K562 (cell line): ENCODE measurements at regions not wholly inside any gene's neighbourhood (a gene's known extent, or its start where the extent isn't known, plus 50 kb on each side); places are given as distances from the start of the nearest gene placed in this dataset.

ENCODE experiments used
- ATAC-seq: fragments of 200-7000 bp; cut with Tn5 transposase; 3 replicates; pipeline ENCODE4 v1.9.1; 2020; ENCODE audit warnings: moderate library complexity
- BruUV-seq: library from RNA; stranded (reverse); fragments of 400-500 nt; replicated peaks from 2 replicates; lab custom pipeline; 2021; lab: Mats Ljungman, UMichigan
- CTCF ChIA-PET: fragments of 300-600 bp; formaldehyde crosslinking; extraction: SDS; loops from one replicate; lab custom pipeline; 2021; ENCODE audit warnings: low intra/inter-chr PET ratio; lab: Yijun Ruan, JAX
- POLR2A ChIA-PET: fragments of 300-600, 350-650 bp; sonication (Branson Sonifier 250); formaldehyde crosslinking; extraction: SDS; loops from one replicate; lab custom pipeline; 2021; ENCODE audit warnings: antibody characterized with exemption, inconsistent platforms; lab: Yijun Ruan, JAX
- DNase-seq, 4 experiments: peaks; one replicate each; pipeline versions ENCODE4 v3.0.0 to v3.0.0-alpha.2; 2011 to 2018; ENCODE audit warnings: low spot score in 3 of 4, mixed read lengths in 3 of 4; ENCODE audit errors: extremely low read depth in 1 of 4
- FAIRE-seq: peaks from 2 replicates; lab custom pipeline; 2011; peaks lifted over from hg19 to GRCh38; lab: Jason Lieb, UNC
- H2AFZ ChIP-seq: 2 replicates; pipeline ENCODE4 v1.6.0; 2011; ENCODE audit warnings: low read depth, low read length, control low read depth, inconsistent platforms
- H3K27ac ChIP-seq: fragments of 200-600 bp; 3 replicates; pipeline ENCODE4 v1.8.0; 2011; ENCODE audit warnings: low read depth, mild to moderate bottlenecking, control low read depth, inconsistent platforms, low read length, moderate library complexity, mixed read lengths; ENCODE audit errors: extremely low read depth
- H3K27me3 ChIP-seq, 2 experiments: fragments of 300-600 bp in 1 of 2; 2 replicates in 1 of 2; 3 replicates in 1 of 2; pipeline versions ENCODE4 v1.6.0 to v1.8.0; 2011; ENCODE audit warnings: inconsistent platforms in 2 of 2, low read length in 2 of 2, mild to moderate bottlenecking in 1 of 2, mixed read lengths in 1 of 2, moderate library complexity in 1 of 2; ENCODE audit not compliant: control insufficient read depth in 2 of 2, insufficient read depth in 2 of 2
- H3K36me3 ChIP-seq: fragments of 300-600 bp; 3 replicates; pipeline ENCODE4 v1.8.0; 2011; ENCODE audit warnings: mild to moderate bottlenecking, low read length, inconsistent platforms; ENCODE audit not compliant: control insufficient read depth, insufficient read depth
- H3K4me1 ChIP-seq, 2 experiments: fragments of 200-600 bp in 1 of 2; replicated peaks in 1 of 2; 2 replicates in 1 of 2; 3 replicates in 1 of 2; pipeline versions ENCODE4 v1.5.1 to v1.8.0; 2011; ENCODE audit warnings: inconsistent platforms in 2 of 2, low read length in 2 of 2, mild to moderate bottlenecking in 1 of 2, mixed read lengths in 1 of 2, moderate library complexity in 1 of 2; ENCODE audit not compliant: control insufficient read depth in 2 of 2, insufficient read depth in 2 of 2
- H3K4me2 ChIP-seq: 2 replicates; pipeline ENCODE4 v1.6.1; 2011; ENCODE audit warnings: low read length, control low read depth, inconsistent platforms, mixed read lengths; ENCODE audit not compliant: insufficient read depth
- H3K4me3 ChIP-seq: fragments of 200-600 bp; sonication (generic), shearing (Covaris generic); 2 replicates; pipeline ENCODE4 v1.5.1; 2016; ENCODE audit warnings: control low read depth, inconsistent platforms
- H3K79me2 ChIP-seq: fragments of 200-600 bp; 3 replicates; pipeline ENCODE4 v1.8.0; 2011; ENCODE audit warnings: low read length, inconsistent platforms; ENCODE audit not compliant: control insufficient read depth, insufficient read depth
- H3K9ac ChIP-seq, 2 experiments: 2 replicates each; pipeline versions ENCODE4 v1.6.0 to v1.6.1; 2011; ENCODE audit warnings: low read depth in 2 of 2, low read length in 2 of 2, control low read depth in 1 of 2, inconsistent platforms in 1 of 2, mild to moderate bottlenecking in 1 of 2, mixed read lengths in 1 of 2; ENCODE audit not compliant: insufficient read depth in 1 of 2
- H3K9me1 ChIP-seq: one replicate; pipeline ENCODE4 v1.6.0; 2011; ENCODE audit warnings: inconsistent platforms, mild to moderate bottlenecking, low read length, moderate library complexity; ENCODE audit not compliant: control insufficient read depth, insufficient read depth
- H3K9me3 ChIP-seq: replicated peaks from 2 replicates; pipeline ENCODE4 v1.5.1; 2011; ENCODE audit warnings: low read depth, low read length, inconsistent platforms; ENCODE audit not compliant: control insufficient read depth, insufficient read depth
- H4K20me1 ChIP-seq: replicated peaks from 2 replicates; pipeline ENCODE4 v1.6.1; 2011; ENCODE audit warnings: low read length, inconsistent platforms, mixed read lengths; ENCODE audit not compliant: control insufficient read depth, insufficient read depth
- WGBS: fragments of 100-300 bp; shearing (Covaris generic); methylation state at CpG from one replicate; pipeline ENCODE4 v1.1.6; 2016; ENCODE audit warnings: low coverage, mixed read lengths; ENCODE audit not compliant: insufficient coverage; ENCODE audit errors: missing lambda C conversion rate; 5-methylcytosine and 5-hydroxymethylcytosine counted together
- in situ Hi-C: fragments of 300-500 bp; cut with MboI; formaldehyde crosslinking; loops from 4 replicates; pipeline ENCODE4 v1.15.0; 2018; ENCODE audit warnings: inconsistent platforms, mixed read lengths
- intact Hi-C: fragments of 100-400 bp; cut with micrococcal nuclease; formaldehyde crosslinking; loops from 2 replicates; pipeline ENCODE4 v1.14.2; 2022
- TF ChIP-seq, protein P1 (sequence below): fragments of 200-600 bp; sonication (generic); IDR thresholded peaks from one replicate; pipeline ENCODE4 v1.6.1; 2012; ENCODE audit warnings: mild to moderate bottlenecking, low read depth, low read length, inconsistent platforms

DNA sequence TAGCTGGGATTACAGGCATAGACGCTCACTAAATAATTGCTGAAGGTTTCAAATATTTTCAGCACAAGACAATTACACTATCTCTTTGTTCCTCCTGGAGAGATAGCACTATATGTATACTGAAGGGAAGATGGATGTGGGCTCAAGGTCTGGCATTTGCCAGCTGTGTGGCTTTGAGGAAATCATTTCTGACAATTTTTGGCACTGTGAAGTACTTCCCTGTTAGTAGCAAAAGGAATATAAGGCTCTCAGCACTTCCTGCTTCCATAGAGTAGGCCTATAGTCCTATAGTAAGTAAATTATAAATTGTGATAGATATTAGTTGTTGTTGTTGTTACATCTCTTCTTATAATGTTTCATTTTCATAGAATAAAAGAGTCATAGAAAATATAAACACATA lies 271.1 kb downstream of the SAMD5 start:
- no peaks in the 10 kb centered on the region for H3K9me1 ChIP-seq
- BruUV-seq: no TSS peak
- no peaks in the 10 kb centered on the region for H3K36me3 ChIP-seq
- H3K79me2 ChIP-seq: no peaks in the 10 kb centered on the region
- no peak overlapping the region for H3K4me2 ChIP-seq
- TF ChIP-seq, protein P1, sequence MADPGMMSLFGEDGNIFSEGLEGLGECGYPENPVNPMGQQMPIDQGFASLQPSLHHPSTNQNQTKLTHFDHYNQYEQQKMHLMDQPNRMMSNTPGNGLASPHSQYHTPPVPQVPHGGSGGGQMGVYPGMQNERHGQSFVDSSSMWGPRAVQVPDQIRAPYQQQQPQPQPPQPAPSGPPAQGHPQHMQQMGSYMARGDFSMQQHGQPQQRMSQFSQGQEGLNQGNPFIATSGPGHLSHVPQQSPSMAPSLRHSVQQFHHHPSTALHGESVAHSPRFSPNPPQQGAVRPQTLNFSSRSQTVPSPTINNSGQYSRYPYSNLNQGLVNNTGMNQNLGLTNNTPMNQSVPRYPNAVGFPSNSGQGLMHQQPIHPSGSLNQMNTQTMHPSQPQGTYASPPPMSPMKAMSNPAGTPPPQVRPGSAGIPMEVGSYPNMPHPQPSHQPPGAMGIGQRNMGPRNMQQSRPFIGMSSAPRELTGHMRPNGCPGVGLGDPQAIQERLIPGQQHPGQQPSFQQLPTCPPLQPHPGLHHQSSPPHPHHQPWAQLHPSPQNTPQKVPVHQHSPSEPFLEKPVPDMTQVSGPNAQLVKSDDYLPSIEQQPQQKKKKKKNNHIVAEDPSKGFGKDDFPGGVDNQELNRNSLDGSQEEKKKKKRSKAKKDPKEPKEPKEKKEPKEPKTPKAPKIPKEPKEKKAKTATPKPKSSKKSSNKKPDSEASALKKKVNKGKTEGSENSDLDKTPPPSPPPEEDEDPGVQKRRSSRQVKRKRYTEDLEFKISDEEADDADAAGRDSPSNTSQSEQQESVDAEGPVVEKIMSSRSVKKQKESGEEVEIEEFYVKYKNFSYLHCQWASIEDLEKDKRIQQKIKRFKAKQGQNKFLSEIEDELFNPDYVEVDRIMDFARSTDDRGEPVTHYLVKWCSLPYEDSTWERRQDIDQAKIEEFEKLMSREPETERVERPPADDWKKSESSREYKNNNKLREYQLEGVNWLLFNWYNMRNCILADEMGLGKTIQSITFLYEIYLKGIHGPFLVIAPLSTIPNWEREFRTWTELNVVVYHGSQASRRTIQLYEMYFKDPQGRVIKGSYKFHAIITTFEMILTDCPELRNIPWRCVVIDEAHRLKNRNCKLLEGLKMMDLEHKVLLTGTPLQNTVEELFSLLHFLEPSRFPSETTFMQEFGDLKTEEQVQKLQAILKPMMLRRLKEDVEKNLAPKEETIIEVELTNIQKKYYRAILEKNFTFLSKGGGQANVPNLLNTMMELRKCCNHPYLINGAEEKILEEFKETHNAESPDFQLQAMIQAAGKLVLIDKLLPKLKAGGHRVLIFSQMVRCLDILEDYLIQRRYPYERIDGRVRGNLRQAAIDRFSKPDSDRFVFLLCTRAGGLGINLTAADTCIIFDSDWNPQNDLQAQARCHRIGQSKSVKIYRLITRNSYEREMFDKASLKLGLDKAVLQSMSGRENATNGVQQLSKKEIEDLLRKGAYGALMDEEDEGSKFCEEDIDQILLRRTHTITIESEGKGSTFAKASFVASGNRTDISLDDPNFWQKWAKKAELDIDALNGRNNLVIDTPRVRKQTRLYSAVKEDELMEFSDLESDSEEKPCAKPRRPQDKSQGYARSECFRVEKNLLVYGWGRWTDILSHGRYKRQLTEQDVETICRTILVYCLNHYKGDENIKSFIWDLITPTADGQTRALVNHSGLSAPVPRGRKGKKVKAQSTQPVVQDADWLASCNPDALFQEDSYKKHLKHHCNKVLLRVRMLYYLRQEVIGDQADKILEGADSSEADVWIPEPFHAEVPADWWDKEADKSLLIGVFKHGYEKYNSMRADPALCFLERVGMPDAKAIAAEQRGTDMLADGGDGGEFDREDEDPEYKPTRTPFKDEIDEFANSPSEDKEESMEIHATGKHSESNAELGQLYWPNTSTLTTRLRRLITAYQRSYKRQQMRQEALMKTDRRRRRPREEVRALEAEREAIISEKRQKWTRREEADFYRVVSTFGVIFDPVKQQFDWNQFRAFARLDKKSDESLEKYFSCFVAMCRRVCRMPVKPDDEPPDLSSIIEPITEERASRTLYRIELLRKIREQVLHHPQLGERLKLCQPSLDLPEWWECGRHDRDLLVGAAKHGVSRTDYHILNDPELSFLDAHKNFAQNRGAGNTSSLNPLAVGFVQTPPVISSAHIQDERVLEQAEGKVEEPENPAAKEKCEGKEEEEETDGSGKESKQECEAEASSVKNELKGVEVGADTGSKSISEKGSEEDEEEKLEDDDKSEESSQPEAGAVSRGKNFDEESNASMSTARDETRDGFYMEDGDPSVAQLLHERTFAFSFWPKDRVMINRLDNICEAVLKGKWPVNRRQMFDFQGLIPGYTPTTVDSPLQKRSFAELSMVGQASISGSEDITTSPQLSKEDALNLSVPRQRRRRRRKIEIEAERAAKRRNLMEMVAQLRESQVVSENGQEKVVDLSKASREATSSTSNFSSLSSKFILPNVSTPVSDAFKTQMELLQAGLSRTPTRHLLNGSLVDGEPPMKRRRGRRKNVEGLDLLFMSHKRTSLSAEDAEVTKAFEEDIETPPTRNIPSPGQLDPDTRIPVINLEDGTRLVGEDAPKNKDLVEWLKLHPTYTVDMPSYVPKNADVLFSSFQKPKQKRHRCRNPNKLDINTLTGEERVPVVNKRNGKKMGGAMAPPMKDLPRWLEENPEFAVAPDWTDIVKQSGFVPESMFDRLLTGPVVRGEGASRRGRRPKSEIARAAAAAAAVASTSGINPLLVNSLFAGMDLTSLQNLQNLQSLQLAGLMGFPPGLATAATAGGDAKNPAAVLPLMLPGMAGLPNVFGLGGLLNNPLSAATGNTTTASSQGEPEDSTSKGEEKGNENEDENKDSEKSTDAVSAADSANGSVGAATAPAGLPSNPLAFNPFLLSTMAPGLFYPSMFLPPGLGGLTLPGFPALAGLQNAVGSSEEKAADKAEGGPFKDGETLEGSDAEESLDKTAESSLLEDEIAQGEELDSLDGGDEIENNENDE: no peak
- H4K20me1 ChIP-seq: no peaks in the 10 kb centered on the region
- in situ Hi-C loops (no loop called here), intact Hi-C loops (no loop called here)
- no peak overlapping the region for H3K9ac ChIP-seq
- H3K27ac ChIP-seq: no peak overlapping the region
- DNase-seq (no peak), ATAC-seq (no peak; the same call in 2 of the 3 replicates), FAIRE-seq (no peak)
- H3K4me3 ChIP-seq: no peak overlapping the region
- H2AFZ ChIP-seq: no peak overlapping the region
- CTCF ChIA-PET: no interaction called here
- H3K9me3 ChIP-seq: no peaks in the 10 kb centered on the region
- no peaks in the 10 kb centered on the region for H3K27me3 ChIP-seq
- WGBS: 70% methylated on average over 1 of the region's 1 CpG
- POLR2A ChIA-PET: interaction anchor here (0.8 to 1.2 kb wide), 2 partner anchors 182 to 1606 kb away, joined by 3 read pairs; no protein-coding TSS in a partner anchor
- H3K4me1 ChIP-seq: no peaks in the 10 kb centered on the region
